GM18519 (cell line): ENCODE measurements at regions not wholly inside any gene's neighbourhood (a gene's known extent, or its start where the extent isn't known, plus 50 kb on each side); places are given as distances from the start of the nearest gene placed in this dataset.

Experiments
- ATAC-seq: cut with Tn5 transposase; IDR thresholded peaks from one replicate; pipeline ENCODE4 v1.9.1; 2021; ENCODE audit warnings: mild to moderate bottlenecking, moderate library complexity; ENCODE audit not compliant: unreplicated experiment, low FRiP score

- no peak for ATAC-seq
Observed at GRCh38 chr15:87131067-87131466, 1051.4 kb downstream of the AGBL1 start.

DNA sequence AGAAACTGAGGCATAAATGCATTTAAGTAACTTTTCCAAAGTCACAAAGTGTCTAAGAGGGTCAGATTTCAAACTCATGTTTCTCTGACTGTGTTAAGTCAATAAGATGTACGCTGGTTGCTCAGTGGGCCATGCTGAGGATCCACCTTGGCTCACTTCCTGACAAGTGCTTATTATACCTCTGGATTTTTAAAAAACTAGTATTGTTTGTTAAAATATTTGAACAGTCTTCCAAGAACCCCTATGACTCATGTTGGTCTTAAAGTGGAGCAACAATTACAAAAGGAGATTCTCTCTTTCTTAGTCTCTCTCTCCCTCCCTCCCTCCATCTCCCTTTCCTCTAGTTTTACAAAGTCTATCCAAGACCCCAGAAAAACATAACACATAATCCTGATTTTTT is 1050.2 kb downstream of the AGBL1 start:
- ATAC-seq = no peak

- no peak for ATAC-seq
Observed at GRCh38 chr15:87123676-87124382, 1044.2 kb downstream of the AGBL1 start.

- ATAC-seq = no peak
Observed at GRCh38 chr15:87121336-87121735, 1041.7 kb downstream of the AGBL1 start.

GRCh38 chr15:87120555-87120954 is 1040.9 kb downstream of the AGBL1 start:
- ATAC-seq = no peak

- no peak for ATAC-seq
Observed at GRCh38 chr15:87118846-87119245, 1039.2 kb downstream of the AGBL1 start.

DNA sequence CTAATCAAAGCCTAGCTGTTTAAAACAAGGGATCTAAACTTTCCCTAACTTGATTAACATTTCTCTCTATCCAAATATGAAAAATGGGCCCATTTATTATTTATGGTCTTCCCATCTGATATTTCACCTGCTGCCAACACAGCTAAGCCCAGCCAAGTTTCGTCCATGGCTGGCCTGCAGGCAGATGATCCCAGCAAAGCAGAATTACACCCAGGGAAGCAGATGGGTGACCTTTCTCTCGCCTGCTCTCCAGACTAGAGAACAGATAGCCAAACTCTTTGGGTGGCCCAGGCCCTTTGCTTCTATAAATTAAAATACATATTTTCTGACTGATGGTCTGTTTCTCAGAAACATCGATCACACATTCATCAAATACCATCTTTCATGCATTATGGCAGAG is 1038.8 kb downstream of the AGBL1 start:
- no peak for ATAC-seq

- no peak for ATAC-seq
Observed at GRCh38 chr15:87115795-87116194, 1036.1 kb downstream of the AGBL1 start.

DNA sequence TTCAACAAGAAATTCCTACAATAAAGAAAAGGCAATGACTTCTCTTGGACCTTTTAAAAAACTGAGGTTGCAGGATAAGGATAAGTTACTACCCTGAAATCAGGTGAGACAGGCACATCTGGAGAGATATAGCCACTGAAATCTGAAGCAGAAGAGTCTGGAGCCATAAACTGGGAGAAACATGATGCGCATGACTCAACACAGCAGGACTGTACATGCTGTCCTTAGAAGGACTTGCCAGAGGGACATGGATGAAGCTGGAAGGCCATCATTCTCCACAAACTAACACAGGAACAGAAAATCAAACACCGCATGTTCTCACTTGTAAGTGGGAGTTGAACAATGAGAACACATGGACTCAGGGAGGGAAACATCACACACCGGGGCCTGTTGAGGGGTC is 1020.2 kb downstream of the AGBL1 start:
- ATAC-seq = no peak

DNA sequence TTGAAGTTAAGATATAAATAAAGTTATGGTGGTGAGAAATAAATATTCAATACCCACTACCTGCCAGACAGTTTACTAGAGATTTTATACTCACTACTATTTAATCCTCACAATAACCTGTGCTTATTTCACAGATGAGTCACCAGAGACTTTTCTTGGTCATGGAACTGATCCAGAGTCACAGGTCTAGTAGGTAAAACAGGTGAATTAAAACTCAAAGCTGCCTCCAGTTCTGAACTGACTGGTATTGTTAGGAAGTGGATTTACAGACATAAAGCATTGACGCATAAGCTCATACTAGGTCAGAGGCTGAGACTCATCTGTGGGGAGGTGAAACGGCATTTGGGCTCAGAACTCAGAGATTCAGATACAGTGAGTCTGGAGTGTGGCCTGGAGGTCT is 1009.9 kb downstream of the AGBL1 start:
- no peak for ATAC-seq

- no peak for ATAC-seq
Observed at GRCh38 chr15:87083201-87083600, 1003.5 kb downstream of the AGBL1 start.

DNA sequence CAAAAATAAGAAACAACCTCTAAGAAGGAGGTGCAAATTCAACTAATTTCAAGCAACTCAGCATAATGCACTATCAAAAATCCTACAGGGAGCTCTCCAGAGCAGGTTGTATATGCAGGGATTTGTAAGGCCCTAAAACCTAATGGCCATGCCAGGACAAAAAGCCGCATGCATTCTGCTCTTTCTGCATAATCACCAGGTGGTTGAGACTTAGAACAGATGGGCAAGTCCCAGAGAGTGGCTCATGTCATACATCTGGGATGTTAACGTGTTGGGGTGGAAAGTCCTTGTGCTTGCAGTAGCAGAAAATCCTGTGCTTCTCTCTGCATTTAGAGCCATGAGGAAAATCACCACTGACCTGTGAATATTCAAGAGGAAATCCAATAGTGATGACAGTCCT is 1002.9 kb downstream of the AGBL1 start:
- ATAC-seq = no peak

GRCh38 chr15:87080547-87080946 is 1000.9 kb downstream of the AGBL1 start:
- ATAC-seq = no peak
